GF-D8 (cell line): ENCODE measurements at regions not wholly inside any gene's neighbourhood (a gene's known extent, or its start where the extent isn't known, plus 50 kb on each side); places are given as distances from the start of the nearest gene placed in this dataset.
"Not testable (repeated sequence)": the region's sequence is repeated elsewhere in the genome, so short reads cannot be mapped to it uniquely, and the experiment has no call there.

Experiments used
- DNase-seq: peaks from one replicate; lab custom pipeline; 2025; lab: John Stamatoyannopoulos, UW

DNA sequence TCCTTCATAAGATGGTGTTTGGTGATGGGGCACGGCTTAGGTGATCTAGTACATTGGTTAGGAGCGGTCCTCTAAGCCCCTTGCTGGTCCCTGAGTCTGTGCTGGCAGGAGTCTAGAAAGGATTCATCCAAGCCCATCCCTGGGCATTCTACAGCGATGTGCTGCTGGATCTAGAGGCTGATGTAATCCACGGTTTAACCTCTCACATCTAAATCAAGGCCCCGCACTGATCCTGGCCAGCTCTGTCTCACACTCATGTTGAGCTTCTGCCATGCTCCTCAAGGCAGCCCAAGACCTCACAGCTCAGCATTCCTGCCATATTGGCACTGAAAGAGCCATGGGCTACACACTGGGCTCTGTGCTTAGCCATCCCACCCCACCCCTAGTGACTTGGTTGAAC is 664.8 kb downstream of the STK39 start:
- DNase-seq: no peak

DNA sequence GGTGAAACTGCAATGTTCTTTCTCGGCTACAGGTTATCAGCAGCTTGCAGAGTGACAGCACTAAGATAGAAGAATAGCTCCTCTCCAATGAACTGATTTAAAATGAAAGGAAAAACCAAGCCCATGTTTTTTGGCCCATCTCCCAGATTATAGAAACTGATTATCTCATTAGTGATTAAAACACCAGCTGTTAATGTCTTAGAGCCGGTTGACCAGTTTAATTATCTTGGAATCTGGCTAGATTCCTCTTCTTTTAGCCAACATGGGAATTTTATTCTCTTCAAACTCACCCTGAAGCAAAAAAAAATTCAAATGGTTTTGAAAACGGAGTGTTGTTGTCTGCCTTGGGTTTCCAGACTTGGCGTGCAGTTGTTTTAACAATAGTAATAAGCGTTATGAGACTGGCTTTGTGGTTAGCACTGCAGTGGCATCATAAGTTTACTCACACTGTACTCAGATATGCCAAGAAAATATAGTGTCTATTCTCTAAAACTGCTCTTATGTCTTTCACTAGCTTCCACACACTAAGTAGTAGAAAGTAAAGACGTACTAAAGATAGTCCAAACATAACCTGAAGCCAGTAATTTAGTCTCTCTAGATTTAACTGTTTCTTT is 665.3 kb downstream of the STK39 start:
- no peak for DNase-seq

DNA sequence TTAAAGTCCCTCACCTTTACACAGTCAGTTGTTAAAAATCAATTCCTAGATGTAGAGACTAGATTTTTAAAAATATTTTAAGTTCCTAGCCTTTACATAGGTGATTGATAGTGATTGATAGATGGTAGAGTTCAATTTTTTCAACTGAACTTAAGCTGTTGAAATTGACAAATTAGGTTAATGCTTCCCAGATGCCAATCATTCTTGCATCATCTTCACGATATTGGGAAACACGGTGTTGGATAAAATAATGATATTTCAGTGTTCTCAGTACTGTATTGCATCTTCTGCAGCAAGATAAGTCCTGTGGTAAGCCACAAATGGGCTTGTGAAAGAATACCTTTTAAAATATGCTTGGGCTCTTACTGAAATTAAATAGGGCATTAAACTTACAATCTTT is 667.6 kb downstream of the STK39 start:
- DNase-seq: peak; percentile 9

DNA sequence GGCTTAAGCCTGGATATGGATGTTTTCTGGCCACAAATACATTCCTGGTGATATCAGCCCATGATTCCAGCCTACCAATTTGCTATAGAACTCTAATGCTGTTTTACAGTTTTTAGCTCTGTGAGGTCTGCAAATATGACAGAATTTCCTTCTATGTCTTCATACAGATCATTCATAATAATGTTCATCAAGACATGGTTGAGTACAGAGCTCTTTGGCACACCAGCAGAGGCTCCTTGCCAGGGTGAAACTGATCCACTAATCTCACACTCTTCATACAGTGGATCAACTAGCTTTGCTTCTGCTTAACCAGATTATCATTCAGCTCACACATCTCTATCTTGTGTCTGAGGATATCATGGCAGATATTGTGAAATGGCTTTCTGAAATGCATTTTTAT is 672.1 kb downstream of the STK39 start:
- DNase-seq: no peak

DNA sequence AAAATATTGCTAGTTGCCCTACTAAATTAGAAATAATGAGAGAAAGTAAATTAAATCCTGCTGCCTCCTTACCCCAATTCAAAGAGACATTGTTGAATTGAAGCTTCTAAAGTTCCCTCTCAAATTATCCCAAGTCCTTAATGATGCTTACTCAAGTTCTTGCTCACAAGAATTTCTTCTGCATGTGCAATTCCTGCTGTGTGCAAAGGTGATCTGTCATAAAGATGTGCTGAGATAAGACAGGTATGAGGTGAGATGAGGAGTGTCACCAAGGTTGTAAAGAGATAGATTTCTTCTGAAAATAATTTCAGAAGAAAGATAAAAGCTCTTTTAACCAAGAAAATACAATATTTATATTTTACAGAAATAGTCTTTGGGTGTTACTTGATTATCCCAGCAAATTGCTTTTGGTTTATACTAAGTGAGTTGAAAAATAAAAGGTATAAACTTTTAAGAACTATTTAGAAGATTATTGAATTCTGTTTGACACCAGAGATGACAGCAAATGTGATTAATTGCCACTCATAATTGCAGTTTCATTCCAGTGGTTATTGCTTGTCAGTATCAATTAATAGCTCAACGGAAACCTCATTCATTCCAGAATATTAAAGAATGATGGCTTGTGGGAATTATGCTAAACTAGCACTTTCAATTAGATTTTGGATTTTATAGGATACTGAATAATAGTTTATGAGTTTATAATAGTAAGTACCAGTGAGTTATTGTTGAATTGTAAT is 674.3 kb downstream of the STK39 start:
- DNase-seq: no peak

DNA sequence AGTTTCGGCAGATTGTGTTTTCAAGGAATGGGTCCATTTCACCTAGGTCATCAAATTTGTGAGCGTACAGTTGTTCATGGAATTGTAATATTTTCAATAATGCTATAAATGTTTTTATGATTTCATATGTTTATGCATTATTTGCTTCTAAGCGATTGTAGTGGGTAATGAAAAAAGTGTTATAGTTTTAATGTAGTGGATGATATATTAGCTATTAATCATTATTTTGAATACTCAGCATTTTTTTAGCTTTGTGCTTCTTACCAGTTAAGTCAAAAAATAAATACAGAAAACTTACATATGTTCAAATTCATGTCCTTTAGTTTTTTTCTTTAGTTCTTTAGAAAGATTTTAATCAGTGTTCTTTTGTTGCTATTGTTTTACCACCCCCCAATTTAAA is 677.0 kb downstream of the STK39 start:
- no peak for DNase-seq

DNA sequence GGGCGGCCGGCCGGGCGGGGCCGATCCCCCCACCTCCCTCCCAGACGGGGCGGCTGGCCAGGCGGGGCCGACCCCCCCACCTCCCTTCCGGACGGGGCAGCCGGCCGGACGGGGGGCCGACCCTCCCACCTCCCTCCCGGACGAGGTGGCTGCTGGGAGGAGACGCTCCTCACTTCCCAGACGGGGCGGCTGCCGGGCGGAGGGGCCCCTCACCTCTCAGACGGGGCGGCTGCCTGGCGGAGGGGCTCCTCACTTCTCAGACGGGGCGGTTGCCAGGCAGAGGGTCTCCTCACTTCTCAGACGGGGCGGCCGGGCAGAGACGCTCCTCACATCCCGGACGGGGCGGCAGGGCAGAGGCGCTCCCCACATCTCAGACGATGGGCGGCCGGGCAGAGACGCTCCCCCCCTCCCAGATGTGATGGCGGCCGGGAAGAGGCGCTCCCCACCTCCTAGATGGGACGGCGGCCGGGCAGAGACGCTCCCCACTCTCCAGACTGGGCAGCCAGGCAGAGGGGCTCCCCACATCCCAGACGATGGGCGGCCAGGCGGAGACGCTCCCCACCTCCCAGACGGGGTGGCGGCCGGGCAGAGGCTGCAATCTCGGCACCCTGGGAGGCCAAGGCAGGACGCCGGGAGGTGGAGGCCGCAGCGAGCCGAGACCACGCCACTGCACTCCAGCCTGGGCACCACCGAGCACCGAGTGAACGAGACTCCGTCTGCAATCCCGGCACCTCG is 675.8 kb downstream of the XIRP2 start:
- not testable (repeated sequence) for DNase-seq

DNA sequence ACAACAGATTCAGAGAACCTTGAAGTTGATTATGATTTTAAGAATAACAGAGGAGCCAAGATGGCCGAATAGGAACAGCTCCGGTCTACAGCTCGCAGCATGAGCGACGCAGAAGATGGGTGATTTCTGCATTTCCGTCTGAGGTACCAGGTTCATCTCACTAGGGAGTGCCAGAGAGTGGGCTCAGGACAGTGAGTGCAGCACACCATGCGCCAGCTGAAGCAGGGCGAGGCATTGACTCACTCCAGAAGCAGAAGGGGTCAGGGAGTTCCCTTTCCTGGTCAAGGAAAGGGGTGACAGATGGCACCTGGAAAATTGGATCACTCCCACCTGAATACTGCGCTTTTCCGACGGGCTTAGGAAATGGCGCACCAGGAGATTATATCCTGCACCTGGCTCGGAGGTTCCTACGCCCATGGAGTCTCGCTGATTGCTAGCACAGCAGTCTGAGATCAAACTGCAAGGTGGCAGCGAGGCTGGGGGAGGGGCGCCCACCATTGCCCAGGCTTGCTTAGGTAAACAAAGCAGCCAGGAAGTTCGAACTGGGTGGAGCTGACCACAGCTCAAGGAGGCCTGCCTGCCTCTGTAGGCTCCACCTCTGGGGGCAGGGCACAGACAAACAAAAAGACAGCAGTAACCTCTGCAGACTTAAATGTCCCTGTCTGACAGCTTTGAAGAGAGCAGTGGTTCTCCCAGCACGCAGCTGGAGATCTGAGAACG is 670.2 kb downstream of the XIRP2 start:
- not testable (repeated sequence) for DNase-seq

DNA sequence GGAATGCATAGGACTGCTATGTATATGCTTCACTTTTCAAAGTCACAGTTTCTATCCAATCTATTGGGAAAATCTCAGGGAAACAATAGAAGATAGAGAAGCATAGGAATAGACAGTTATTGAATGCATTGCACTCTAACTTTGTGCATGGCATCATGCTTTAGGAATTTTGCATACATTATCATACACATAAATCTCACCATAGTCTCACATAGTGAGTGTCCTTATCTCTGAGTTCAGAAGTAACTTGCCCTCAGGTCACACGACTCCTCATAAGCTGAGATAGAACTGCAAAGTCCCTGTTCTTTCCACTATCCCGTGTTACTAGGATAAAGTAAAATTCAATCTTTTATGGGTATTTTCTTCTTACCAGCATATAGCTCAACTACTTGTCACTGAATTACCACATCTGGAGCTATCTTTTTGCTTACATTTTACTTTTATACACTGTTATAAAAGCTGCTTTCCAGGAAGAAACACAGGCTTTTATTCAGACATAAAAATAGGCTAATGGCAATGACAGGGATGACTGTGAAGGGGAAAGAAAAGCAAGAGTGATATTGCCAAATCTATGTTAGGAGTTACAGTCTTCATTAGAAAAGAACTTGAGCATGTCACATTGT is 666.9 kb downstream of the XIRP2 start:
- no peak for DNase-seq

DNA sequence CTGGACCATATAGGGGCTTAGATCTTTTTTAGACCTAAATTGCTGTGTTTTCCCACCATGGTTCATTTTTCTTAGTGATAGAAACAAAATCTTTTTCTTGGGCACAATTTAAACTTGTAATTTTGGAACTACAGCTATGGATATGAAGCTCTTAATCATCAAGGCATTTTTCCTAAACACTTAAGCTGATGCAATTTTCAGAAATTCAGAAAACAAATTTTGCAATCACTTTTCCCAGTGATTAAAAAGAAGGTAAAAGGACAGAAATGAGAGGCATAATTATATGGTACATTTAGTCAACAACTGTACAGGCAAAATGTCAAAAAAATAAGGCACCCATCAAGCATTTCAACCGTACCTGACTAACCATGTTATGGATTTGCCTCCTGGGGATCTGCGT is 665.4 kb downstream of the XIRP2 start:
- DNase-seq: no peak

DNA sequence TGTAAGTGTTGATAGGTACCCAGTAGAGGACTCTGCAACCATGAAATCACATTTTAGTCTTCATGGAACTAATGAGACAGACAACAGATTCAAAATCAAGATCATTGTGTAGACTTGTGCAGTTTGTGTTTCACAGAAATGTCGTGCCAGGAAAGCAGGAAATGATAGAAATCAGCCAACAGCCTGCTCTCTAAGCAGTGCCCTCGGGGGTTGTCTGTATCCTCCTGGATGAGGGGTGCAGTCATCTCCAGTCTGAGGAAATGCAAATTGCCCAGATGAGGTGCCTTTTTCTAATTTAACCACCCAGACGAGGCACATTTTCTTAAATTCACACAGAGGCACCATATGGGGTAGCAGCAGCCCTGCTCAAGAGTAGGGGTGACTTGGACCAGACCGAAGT is 663.1 kb downstream of the XIRP2 start:
- DNase-seq: no peak

DNA sequence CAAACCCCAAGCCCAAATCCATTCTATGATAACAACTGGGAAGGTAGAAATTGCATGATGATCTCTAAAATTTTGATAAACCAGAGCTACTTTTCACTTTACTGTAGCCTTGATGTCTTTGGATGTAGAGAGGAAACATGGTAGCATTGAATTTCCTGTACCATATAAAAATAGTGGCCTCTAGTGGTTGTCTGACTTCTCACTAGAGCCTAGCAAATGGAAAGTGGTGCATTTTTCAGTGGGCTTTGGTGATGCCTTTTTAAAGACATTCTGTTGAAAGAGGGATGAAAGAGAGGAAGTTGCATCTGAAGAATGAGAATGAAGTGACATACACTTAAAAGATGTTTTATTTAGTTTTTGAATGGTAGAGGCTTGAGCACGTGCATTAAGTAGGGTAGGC is 662.2 kb downstream of the XIRP2 start:
- DNase-seq: no peak

DNA sequence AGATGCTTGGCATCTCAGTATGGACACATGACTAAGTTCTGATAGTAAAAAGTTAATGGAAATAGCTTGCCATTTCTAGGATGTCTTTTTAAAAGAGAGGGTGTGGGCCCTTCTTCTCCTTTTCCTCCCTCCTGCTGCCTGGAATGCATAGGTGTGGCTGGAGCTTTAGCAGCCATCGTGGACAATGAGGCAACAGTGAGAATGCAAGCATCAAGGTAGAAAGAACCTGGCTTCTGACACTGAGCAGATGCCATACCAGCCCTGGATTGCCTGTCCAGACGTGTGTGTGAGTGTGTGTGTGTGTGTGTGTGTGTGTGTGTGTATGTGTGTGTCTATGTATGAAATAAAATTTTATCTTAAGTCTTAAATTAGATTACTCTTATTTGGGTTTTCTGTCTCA is 660.1 kb downstream of the XIRP2 start:
- no peak for DNase-seq

DNA sequence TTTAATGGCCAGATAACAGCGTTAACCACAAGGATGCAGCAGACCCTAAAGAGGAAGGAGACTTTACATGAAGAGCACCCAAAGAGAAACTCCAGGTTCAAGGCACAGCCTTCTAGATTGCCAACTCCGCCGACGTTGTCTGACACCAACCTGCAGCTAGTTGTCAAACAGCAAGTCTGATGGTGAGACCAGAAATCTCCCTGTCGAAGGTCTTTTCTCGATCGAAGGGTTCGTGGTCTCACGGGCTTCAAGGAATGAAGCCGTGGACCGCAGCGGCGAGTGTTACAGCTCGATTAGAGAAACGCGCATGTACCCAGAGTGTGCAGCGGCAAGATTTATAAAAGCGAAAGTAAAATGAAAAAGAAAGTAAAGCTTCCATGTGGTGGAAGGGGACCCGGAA is 656.3 kb downstream of the XIRP2 start:
- no peak for DNase-seq

DNA sequence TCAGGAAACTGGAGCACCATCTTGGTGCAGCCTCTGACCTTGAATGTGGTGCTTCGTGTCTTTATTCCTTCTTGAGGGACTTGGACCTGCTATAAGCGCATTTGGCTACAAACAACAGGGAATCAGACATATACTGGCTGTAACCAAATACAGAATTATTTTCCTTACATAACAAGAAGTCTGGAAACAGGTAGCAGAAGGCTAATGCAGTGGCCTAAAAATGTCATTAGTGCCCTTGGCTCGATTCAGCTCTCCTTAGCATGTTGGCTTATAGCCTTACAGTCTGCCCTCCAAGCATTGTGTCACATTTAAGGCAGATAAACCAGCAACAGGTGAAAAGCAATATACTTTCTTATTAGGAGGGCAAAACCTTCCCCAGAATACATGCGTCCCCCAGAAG is 655.4 kb downstream of the XIRP2 start:
- DNase-seq: no peak

DNA sequence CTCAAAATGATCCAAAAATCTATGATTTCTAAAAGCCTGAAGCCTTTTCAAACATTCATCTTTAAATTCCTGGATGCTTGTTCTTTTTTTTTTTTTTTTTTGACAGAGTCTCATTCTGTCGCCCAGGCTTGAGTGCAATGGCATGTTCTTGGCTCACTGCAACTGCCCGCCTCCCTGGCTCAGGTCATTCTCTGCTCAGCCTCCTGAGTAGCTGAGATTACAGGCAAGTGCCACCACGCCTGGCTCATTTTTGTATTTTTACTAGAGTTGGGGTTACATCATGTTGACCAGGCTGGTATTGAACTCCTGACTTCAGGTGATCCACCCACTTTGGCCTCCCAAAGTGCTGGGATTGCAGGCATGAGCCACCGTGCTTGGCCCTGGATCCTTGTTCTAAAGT is 649.5 kb downstream of the XIRP2 start:
- no peak for DNase-seq

DNA sequence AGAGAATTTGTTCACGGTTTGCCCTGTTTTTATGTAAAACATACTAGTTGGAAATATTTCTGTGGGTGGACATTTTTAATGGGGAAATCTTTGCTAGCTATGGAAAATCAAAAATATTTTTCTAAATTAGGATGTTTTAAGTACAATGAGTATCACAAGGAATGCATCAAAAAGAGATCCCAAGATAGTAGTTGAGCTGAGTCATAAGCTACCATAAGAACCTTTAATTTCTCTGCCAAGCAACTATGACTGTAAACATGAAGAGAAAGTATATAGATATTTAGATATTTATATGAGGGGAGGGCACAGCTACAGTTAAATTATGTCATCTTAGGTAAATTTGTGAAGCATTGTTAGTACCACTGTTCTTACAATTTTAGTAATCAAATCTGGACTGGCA is 646.2 kb downstream of the XIRP2 start:
- no peak for DNase-seq

DNA sequence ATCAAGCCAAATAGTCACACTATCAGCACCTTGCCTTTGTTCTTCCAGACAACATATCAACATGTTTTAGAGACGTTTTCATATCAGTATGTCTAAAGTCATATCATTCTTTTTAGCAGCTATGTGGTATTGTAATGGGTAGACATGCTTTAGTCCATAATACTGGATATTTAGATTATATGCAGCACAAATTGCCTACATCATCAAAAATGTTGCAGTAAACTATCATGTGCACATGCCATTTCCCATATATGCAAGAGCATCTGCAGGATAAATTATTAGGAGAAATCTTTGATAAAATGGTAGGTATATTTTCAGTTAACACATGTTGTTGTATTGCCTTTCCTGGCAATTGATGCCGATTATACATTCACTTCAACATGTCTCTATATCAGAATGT is 636.5 kb downstream of the XIRP2 start:
- no peak for DNase-seq

DNA sequence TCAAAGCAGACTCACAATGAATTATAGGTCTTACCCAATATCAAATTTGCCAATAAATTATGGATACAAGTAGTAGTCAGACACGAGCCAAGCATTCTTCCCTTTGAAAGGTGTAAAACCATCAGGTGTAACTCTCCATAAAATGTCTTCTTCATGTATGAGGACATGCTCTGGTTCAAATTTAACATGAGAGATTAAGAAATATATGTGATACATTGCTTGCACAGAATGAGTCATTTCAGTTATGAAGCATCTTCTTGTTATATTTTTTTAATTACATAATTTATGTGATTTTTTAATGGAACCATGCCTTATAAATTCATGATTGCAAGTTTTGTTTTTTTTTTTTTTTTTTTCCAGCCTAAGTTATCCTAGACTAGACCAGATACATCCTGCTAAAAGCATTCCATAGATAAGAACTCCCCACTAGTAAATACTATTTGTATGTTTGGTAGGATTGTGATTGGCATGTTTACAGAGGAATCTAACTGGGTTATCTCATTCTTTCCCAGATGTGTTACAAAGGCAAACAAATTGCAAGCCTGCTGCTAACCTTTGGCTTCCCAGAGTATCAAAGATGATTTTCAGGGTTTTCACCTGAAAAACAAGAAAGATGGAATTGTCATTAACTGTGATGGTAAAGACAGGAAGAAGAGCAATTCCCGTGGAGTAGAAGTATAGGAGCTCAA is 621.9 kb downstream of the XIRP2 start:
- DNase-seq: no peak

DNA sequence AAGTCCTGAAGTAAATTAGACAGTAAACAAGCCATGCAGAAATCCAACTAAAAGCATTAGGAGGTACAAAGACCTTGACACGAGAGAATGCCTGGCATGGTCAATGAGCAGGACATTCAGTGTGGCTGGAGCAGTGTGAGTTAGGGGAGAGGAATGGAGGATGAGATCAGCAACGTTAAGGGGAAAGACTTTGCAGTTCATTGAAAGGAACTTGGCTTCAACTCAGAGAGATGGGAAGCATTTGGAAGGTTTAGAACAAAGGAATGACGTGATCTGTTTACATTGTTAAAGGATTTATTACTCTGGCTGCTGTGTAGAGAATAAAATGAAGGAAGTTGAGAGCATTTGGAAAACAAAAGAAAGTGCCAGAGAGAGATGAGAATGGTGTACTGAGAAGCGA is 621.3 kb downstream of the XIRP2 start:
- DNase-seq: no peak

DNA sequence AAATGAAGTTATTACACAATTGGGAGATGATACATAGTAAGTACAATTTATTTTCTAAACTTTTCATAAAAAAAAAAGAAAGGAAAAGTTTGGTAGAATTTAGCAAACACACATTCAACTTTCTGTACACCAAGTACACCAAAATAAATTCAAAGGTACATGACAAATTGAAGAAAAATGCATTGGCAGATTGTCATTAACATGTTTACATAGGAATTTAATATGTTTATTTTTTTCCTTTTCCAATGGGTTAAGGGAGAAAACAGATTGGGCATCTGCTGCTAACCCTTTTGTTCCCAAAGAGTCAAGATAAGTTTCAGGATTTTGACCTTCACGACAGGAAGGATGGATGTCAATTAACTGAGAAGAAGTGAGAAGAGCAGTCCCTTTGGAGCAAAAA is 620.4 kb downstream of the XIRP2 start:
- DNase-seq: no peak

DNA sequence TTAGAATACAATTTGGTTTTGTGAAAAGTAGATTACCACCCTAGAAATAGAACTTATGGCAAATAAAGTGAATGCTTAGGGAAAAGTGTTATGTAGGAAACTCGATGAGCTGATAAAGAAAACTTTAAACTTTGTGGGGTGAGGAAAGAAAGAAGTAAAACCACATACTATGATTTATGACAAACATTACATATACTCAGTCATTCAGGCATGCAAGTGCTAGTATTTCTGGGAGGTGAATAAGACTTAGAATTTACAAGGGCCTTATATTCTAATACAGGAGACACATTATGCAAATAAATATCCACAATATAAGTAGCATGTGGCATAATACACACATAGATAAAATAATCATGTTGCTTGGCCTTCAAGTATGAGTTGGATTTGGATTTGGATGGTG is 618.1 kb downstream of the XIRP2 start:
- no peak for DNase-seq
